Neuron (in vitro differentiated cells): ENCODE measurements at regions not wholly inside any gene's neighbourhood (a gene's known extent, or its start where the extent isn't known, plus 50 kb on each side); places are given as distances from the start of the nearest gene placed in this dataset.
"Not testable (repeated sequence)": the region's sequence is repeated elsewhere in the genome, so short reads cannot be mapped to it uniquely, and the experiment has no call there.

Experiments
- H2AFZ ChIP-seq: one replicate; pipeline ENCODE4 v1.6.1; 2013; ENCODE audit warnings: low read depth, mild to moderate bottlenecking, inconsistent platforms, low read length, moderate library complexity
- H3K27me3 ChIP-seq: one replicate; pipeline ENCODE4 v1.6.1; 2013; ENCODE audit warnings: low read length; ENCODE audit not compliant: insufficient read depth
- H3K36me3 ChIP-seq: one replicate; pipeline ENCODE4 v1.6.1; 2013; ENCODE audit warnings: low read length; ENCODE audit not compliant: insufficient read depth
- H3K4me1 ChIP-seq: one replicate; pipeline ENCODE4 v1.6.1; 2013; ENCODE audit warnings: low read length; ENCODE audit not compliant: insufficient read depth
- H3K4me3 ChIP-seq: 2 replicates; pipeline ENCODE4 v1.5.1; 2013; ENCODE audit warnings: mild to moderate bottlenecking, low read length, moderate library complexity
- H3K9me3 ChIP-seq: one replicate; pipeline ENCODE4 v1.6.1; 2013; ENCODE audit warnings: low read length

- no peaks in the 10 kb centered on the region for H3K36me3 ChIP-seq
- H3K27me3 ChIP-seq: no peaks in the 10 kb centered on the region
- H3K4me3 ChIP-seq: no peak overlapping the region
- H3K4me1 ChIP-seq: no peaks in the 10 kb centered on the region
- no peaks in the 10 kb centered on the region for H3K9me3 ChIP-seq
- no peak overlapping the region for H2AFZ ChIP-seq
Observed at GRCh38 chr18:24609254-24609653, 148.8 kb downstream of the HRH4 start.

- Histone ChIP-seq H3K4me1 (no peaks in the 10 kb centered on the region), H2AFZ (no peak overlapping the region), H3K36me3 (no peaks in the 10 kb centered on the region), H3K4me3 (no peak overlapping the region), H3K27me3 (no peaks in the 10 kb centered on the region), H3K9me3 (no peaks in the 10 kb centered on the region)
Observed at GRCh38 chr18:24611075-24611474, 150.6 kb downstream of the HRH4 start.

- Histone ChIP-seq H3K4me1 (no peaks in the 10 kb centered on the region), H3K27me3 (no peaks in the 10 kb centered on the region), H3K9me3 (no peaks in the 10 kb centered on the region), H3K36me3 (no peaks in the 10 kb centered on the region), H3K4me3 (no peak overlapping the region), H2AFZ (no peak overlapping the region)
Observed at GRCh38 chr18:24613896-24614640, 153.6 kb downstream of the HRH4 start.

GRCh38 chr18:24616653-24617052 is 156.2 kb downstream of the HRH4 start:
- H3K4me3 ChIP-seq: no peak overlapping the region
- H3K27me3 ChIP-seq: no peaks in the 10 kb centered on the region
- H2AFZ ChIP-seq: no peak overlapping the region
- no peaks in the 10 kb centered on the region for H3K4me1 ChIP-seq
- H3K9me3 ChIP-seq: no peaks in the 10 kb centered on the region
- H3K36me3 ChIP-seq: no peaks in the 10 kb centered on the region

- not testable (repeated sequence) for H3K27me3 ChIP-seq, H3K4me3 ChIP-seq, H3K4me1 ChIP-seq, H3K36me3 ChIP-seq, H3K9me3 ChIP-seq, H2AFZ ChIP-seq
Observed at GRCh38 chr18:24624421-24624820, 164.0 kb downstream of the HRH4 start.

GRCh38 chr18:24627644-24628315 is 167.3 kb downstream of the HRH4 start:
- no peaks in the 10 kb centered on the region for H3K4me1 ChIP-seq

GRCh38 chr18:24628326-24628725 is 167.9 kb downstream of the HRH4 start:
- no peaks in the 10 kb centered on the region for H3K4me1 ChIP-seq
- H2AFZ ChIP-seq: no peak overlapping the region
- H3K9me3 ChIP-seq: no peaks in the 10 kb centered on the region
- no peak overlapping the region for H3K4me3 ChIP-seq
- H3K27me3 ChIP-seq: no peaks in the 10 kb centered on the region
- no peaks in the 10 kb centered on the region for H3K36me3 ChIP-seq

More at GRCh38 chr18:24627644-24628315, 167.3 kb downstream of the HRH4 start:
- Histone ChIP-seq H3K27me3 (no peaks in the 10 kb centered on the region), H3K9me3 (no peaks in the 10 kb centered on the region), H3K4me3 (no peak overlapping the region), H3K36me3 (no peaks in the 10 kb centered on the region), H2AFZ (no peak overlapping the region)

- Histone ChIP-seq H3K36me3 (no peaks in the 10 kb centered on the region), H3K27me3 (no peaks in the 10 kb centered on the region), H3K4me3 (no peak overlapping the region), H2AFZ (no peak overlapping the region), H3K9me3 (no peaks in the 10 kb centered on the region), H3K4me1 (no peaks in the 10 kb centered on the region)
Observed at GRCh38 chr18:24629921-24630320, 169.5 kb downstream of the HRH4 start.

GRCh38 chr18:24630346-24630880 is 170.0 kb downstream of the HRH4 start:
- no peaks in the 10 kb centered on the region for H3K36me3 ChIP-seq
- no peak overlapping the region for H3K4me3 ChIP-seq

GRCh38 chr18:24631243-24632025 is 171.0 kb downstream of the HRH4 start:
- Histone ChIP-seq H2AFZ (no peak overlapping the region), H3K36me3 (no peaks in the 10 kb centered on the region), H3K9me3 (no peaks in the 10 kb centered on the region), H3K4me1 (no peaks in the 10 kb centered on the region), H3K27me3 (no peaks in the 10 kb centered on the region), H3K4me3 (no peak overlapping the region)

More at GRCh38 chr18:24630346-24630880, 170.0 kb downstream of the HRH4 start:
- no peak overlapping the region for H2AFZ ChIP-seq
- H3K9me3 ChIP-seq: no peaks in the 10 kb centered on the region
- H3K27me3 ChIP-seq: no peaks in the 10 kb centered on the region
- H3K4me1 ChIP-seq: no peaks in the 10 kb centered on the region

- no peak overlapping the region for H3K4me3 ChIP-seq
- H3K36me3 ChIP-seq: no peaks in the 10 kb centered on the region
- no peaks in the 10 kb centered on the region for H3K9me3 ChIP-seq
- no peak overlapping the region for H2AFZ ChIP-seq
- no peaks in the 10 kb centered on the region for H3K27me3 ChIP-seq
- H3K4me1 ChIP-seq: no peaks in the 10 kb centered on the region
Observed at GRCh38 chr18:24632158-24632988, 171.9 kb downstream of the HRH4 start.

- no peak overlapping the region for H3K4me3 ChIP-seq
- H3K9me3 ChIP-seq: no peaks in the 10 kb centered on the region
- H3K27me3 ChIP-seq: no peaks in the 10 kb centered on the region
- no peak overlapping the region for H2AFZ ChIP-seq
- H3K36me3 ChIP-seq: no peaks in the 10 kb centered on the region
- no peaks in the 10 kb centered on the region for H3K4me1 ChIP-seq
Observed at GRCh38 chr18:24633121-24633520, 172.7 kb downstream of the HRH4 start.
